ENCODE measurements at regions not wholly inside any gene's neighbourhood (a gene's known extent, or its start where the extent isn't known, plus 50 kb on each side); places are given as distances from the start of the nearest gene placed in this dataset.

DNA sequence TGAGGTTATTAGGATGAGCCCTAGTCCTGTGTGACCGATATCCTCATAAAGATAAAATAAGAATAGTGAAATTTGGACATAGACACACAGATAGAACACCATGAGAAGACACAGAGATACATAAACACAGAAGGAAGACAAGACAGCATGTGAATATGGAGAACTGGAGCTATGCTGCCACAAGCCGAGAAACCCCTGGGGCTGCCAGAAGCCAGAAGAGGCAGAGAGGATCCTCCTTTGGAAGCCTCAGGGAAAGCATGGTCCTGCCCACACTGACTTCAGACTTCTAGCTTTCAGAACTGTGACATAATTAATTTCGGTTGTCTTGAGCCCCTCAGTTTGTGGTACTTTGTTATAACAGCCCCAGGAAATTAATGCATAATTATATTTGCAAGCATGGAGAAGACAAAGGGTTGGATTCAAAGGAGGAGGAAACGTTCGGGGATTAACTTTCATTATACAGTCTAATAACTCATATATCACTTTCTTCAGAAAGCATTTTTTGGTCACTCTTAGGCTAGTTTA is 1501.8 kb upstream of the FLRT2 start:
- no peak overlapping the region for H3K4me3 Mint-ChIP-seq
- H3K4me1 ChIP-seq (ENCODE audit: control insufficient read depth in 1 of 2, insufficient read depth in 2 of 2, low read length in 2 of 2): no peaks in the 10 kb centered on the region
- H3K27ac ChIP-seq (ENCODE audit: low read depth in 1 of 2, low read length in 2 of 2): no peak overlapping the region
- H3K9ac ChIP-seq (ENCODE audit: insufficient read depth, low read length, poor library complexity, severe bottlenecking): no peak overlapping the region
- no peaks in the 10 kb centered on the region for H3K79me2 ChIP-seq (ENCODE audit: insufficient read depth, low read length)
- TF ChIP-seq, protein P1, sequence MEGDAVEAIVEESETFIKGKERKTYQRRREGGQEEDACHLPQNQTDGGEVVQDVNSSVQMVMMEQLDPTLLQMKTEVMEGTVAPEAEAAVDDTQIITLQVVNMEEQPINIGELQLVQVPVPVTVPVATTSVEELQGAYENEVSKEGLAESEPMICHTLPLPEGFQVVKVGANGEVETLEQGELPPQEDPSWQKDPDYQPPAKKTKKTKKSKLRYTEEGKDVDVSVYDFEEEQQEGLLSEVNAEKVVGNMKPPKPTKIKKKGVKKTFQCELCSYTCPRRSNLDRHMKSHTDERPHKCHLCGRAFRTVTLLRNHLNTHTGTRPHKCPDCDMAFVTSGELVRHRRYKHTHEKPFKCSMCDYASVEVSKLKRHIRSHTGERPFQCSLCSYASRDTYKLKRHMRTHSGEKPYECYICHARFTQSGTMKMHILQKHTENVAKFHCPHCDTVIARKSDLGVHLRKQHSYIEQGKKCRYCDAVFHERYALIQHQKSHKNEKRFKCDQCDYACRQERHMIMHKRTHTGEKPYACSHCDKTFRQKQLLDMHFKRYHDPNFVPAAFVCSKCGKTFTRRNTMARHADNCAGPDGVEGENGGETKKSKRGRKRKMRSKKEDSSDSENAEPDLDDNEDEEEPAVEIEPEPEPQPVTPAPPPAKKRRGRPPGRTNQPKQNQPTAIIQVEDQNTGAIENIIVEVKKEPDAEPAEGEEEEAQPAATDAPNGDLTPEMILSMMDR (IDR thresholded peaks at IDR 0.05): no peak
- peaks cover 0 to 3% (median 0%) of the 10 kb centered on the region in 3 donors for H3K27me3 Mint-ChIP-seq (ENCODE audit: low read depth in 3 of 3)
- WGBS (ENCODE audit: insufficient coverage): 100% methylated on average over 1 of the region's 5 CpGs
- no peaks in the 10 kb centered on the region for H3K36me3 Mint-ChIP-seq
- no peaks in the 10 kb centered on the region for H4K20me1 ChIP-seq (ENCODE audit: insufficient read depth, low read length)
- H3K9me3 ChIP-seq (replicated peaks in 1 of 2; ENCODE audit: control insufficient read depth in 1 of 2, insufficient read depth in 1 of 2, low read length in 2 of 2): peaks cover 0 to under 1% of the 10 kb centered on the region in 2 donors
- intact Hi-C loops (cut with micrococcal nuclease): no loop called here
- H3K9me3 Mint-ChIP-seq: peaks cover 0 to 4% (median 0%) of the 10 kb centered on the region in 7 donors
- H3K4me2 ChIP-seq (replicated peaks; ENCODE audit: extremely low read depth, low read length, poor library complexity, severe bottlenecking): no peak overlapping the region
- H3K36me3 ChIP-seq (replicated peaks in 1 of 2; ENCODE audit: control insufficient read depth in 1 of 2, insufficient read depth in 2 of 2, low read length in 2 of 2): no peaks in the 10 kb centered on the region
- no peak overlapping the region for H3K4me3 ChIP-seq (replicated peaks in 1 of 3; ENCODE audit: low read depth in 2 of 3, low read length in 3 of 3)
- no peak overlapping the region for H2AFZ ChIP-seq (ENCODE audit: insufficient read depth, low read depth, low read length, poor library complexity, severe bottlenecking)
- H3K27me3 ChIP-seq (ENCODE audit: control insufficient read depth in 2 of 2, insufficient read depth in 2 of 2, low read length in 2 of 2): no peaks in the 10 kb centered on the region
- DNase-seq: no peak
- H3K4me1 Mint-ChIP-seq: no peaks in the 10 kb centered on the region
- H3K27ac Mint-ChIP-seq: no peak overlapping the region

DNA sequence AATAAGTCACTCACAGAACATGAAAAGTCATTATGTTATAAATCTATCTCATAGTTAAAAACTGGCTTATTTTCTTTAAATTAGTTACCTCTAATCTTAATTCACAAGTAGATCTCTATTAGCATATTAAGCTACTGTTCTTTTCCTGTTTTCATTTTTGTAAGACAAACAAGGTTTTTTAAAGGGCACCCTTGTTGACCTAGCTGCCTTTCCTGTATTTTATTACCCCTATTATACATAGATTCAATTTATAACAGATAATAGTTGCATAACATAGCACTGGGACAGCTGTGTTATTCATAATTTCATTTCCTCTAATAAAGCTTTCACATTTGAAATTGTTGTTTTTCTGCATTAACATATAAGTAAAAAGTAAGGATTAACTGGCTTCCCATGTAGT is 1500.7 kb upstream of the FLRT2 start:
- Histone ChIP-seq H3K36me3 (replicated peaks in 1 of 2; ENCODE audit: control insufficient read depth in 1 of 2, insufficient read depth in 2 of 2, low read length in 2 of 2) (no peaks in the 10 kb centered on the region), H4K20me1 (ENCODE audit: insufficient read depth, low read length) (no peaks in the 10 kb centered on the region), H3K9ac (ENCODE audit: insufficient read depth, low read length, poor library complexity, severe bottlenecking) (no peak overlapping the region), H3K9me3 (replicated peaks in 1 of 2; ENCODE audit: control insufficient read depth in 1 of 2, insufficient read depth in 1 of 2, low read length in 2 of 2) (no peaks in the 10 kb centered on the region), H2AFZ (ENCODE audit: insufficient read depth, low read depth, low read length, poor library complexity, severe bottlenecking) (no peak overlapping the region), H3K79me2 (ENCODE audit: insufficient read depth, low read length) (no peaks in the 10 kb centered on the region), H3K27me3 (ENCODE audit: control insufficient read depth in 2 of 2, insufficient read depth in 2 of 2, low read length in 2 of 2) (no peaks in the 10 kb centered on the region), H3K4me2 (replicated peaks; ENCODE audit: extremely low read depth, low read length, poor library complexity, severe bottlenecking) (no peak overlapping the region), H3K4me1 (ENCODE audit: control insufficient read depth in 1 of 2, insufficient read depth in 2 of 2, low read length in 2 of 2) (no peaks in the 10 kb centered on the region), H3K27ac (ENCODE audit: low read depth in 1 of 2, low read length in 2 of 2) (no peak overlapping the region), H3K4me3 (replicated peaks in 1 of 3; ENCODE audit: low read depth in 2 of 3, low read length in 3 of 3) (no peak overlapping the region)
- no peak for DNase-seq
- H3K9me3 Mint-ChIP-seq: no peaks in the 10 kb centered on the region
- no peak overlapping the region for H3K27ac Mint-ChIP-seq
- peaks cover 0 to 3% (median 0%) of the 10 kb centered on the region in 3 donors for H3K27me3 Mint-ChIP-seq (ENCODE audit: low read depth in 3 of 3)
- no peaks in the 10 kb centered on the region for H3K4me1 Mint-ChIP-seq
- H3K36me3 Mint-ChIP-seq: no peaks in the 10 kb centered on the region
- TF ChIP-seq, protein P1 (IDR thresholded peaks at IDR 0.05): no peak
- intact Hi-C loops (cut with micrococcal nuclease): no loop called here
- no peak overlapping the region for H3K4me3 Mint-ChIP-seq

All from CD14-positive monocyte (primary cell).